NCI-H2227 (cell line): ENCODE measurements at regions not wholly inside any gene's neighbourhood (a gene's known extent, or its start where the extent isn't known, plus 50 kb on each side); places are given as distances from the start of the nearest gene placed in this dataset.

Experiments used
- DNase-seq: peaks from one replicate; lab custom pipeline; 2025; ENCODE audit not compliant: unreplicated experiment; lab: John Stamatoyannopoulos, UW

- no peak for DNase-seq
These were observed 111.2 kb downstream of the HAO1 start for GRCh38 chr20:7829031-7829430.

- no peak for DNase-seq
These were observed 110.5 kb downstream of the HAO1 start for GRCh38 chr20:7829776-7830175.
